ENCODE measurements at regions not wholly inside any gene's neighbourhood (a gene's known extent, or its start where the extent isn't known, plus 50 kb on each side); places are given as distances from the start of the nearest gene placed in this dataset.

GRCh38 chr2:19846567-19846966 lies 55.2 kb downstream of the TTC32 start:
- no peak for DNase-seq (ENCODE audit: low read depth in 2 of 2)

- no peak for DNase-seq (ENCODE audit: low read depth in 2 of 2)
Measured at GRCh38 chr2:19846030-19846429, 55.8 kb downstream of the TTC32 start.

GRCh38 chr2:19845323-19845920 lies 56.4 kb downstream of the TTC32 start:
- no peak for DNase-seq (ENCODE audit: low read depth in 2 of 2)

GRCh38 chr2:19844750-19845149 lies 57.0 kb downstream of the TTC32 start:
- no peak for DNase-seq (ENCODE audit: low read depth in 2 of 2)

GRCh38 chr2:19843992-19844515 lies 57.7 kb downstream of the TTC32 start:
- DNase-seq (ENCODE audit: low read depth in 2 of 2), result no peak

GRCh38 chr2:19841918-19842693 lies 59.7 kb downstream of the TTC32 start:
- DNase-seq (ENCODE audit: low read depth in 2 of 2), result no peak

GRCh38 chr2:19839438-19839837 lies 62.3 kb downstream of the TTC32 start:
- no peak for DNase-seq (ENCODE audit: low read depth in 2 of 2)

- no peak for DNase-seq (ENCODE audit: low read depth in 2 of 2)
Measured at GRCh38 chr2:19838616-19839015, 63.2 kb downstream of the TTC32 start.

GRCh38 chr2:19837235-19837766 lies 64.5 kb downstream of the TTC32 start:
- no peak for DNase-seq (ENCODE audit: low read depth in 2 of 2)

- DNase-seq (ENCODE audit: low read depth in 2 of 2), result no peak
Measured at GRCh38 chr2:19835781-19836281, 66.0 kb downstream of the TTC32 start.

GRCh38 chr2:19833978-19834377 lies 67.8 kb downstream of the TTC32 start:
- DNase-seq (ENCODE audit: low read depth in 2 of 2), result no peak

- DNase-seq (ENCODE audit: low read depth in 2 of 2), result no peak
Measured at GRCh38 chr2:19829672-19830071, 72.1 kb downstream of the TTC32 start.

- DNase-seq (ENCODE audit: low read depth in 2 of 2), result no peak
Measured at GRCh38 chr2:19826874-19827273, 74.9 kb downstream of the TTC32 start.

- DNase-seq (ENCODE audit: low read depth in 2 of 2), result no peak
Measured at GRCh38 chr2:19823507-19823906, 78.3 kb downstream of the TTC32 start.

- DNase-seq (ENCODE audit: low read depth in 2 of 2), result no peak
Measured at GRCh38 chr2:19819097-19820065, 82.4 kb downstream of the TTC32 start.

- no peak for DNase-seq (ENCODE audit: low read depth in 2 of 2)
Measured at GRCh38 chr2:19818543-19818942, 83.2 kb downstream of the TTC32 start.

GRCh38 chr2:19818039-19818438 lies 83.7 kb downstream of the TTC32 start:
- no peak for DNase-seq (ENCODE audit: low read depth in 2 of 2)

GRCh38 chr2:19815746-19816145 lies 86.0 kb downstream of the TTC32 start:
- DNase-seq (ENCODE audit: low read depth in 2 of 2), result no peak

GRCh38 chr2:19812166-19812565 lies 89.6 kb downstream of the TTC32 start:
- DNase-seq (ENCODE audit: low read depth in 2 of 2), result no peak

- DNase-seq (ENCODE audit: low read depth in 2 of 2), result no peak
Measured at GRCh38 chr2:19811186-19811585, 90.6 kb downstream of the TTC32 start.

- DNase-seq (ENCODE audit: low read depth in 2 of 2), result no peak
Measured at GRCh38 chr2:19810637-19811036, 91.1 kb downstream of the TTC32 start.

Data from lung microvascular endothelial cell (primary cell).